A673 (cell line): ENCODE measurements at regions not wholly inside any gene's neighbourhood (a gene's known extent, or its start where the extent isn't known, plus 50 kb on each side); places are given as distances from the start of the nearest gene placed in this dataset.

ENCODE experiments used
- BruUV-seq: library from RNA; stranded (reverse); fragments of 400-500 nt; replicated peaks from 2 replicates; lab custom pipeline; 2021; lab: Mats Ljungman, UMichigan
- CTCF ChIA-PET: fragments of 300-600 bp; sonication (Branson Sonifier 250); formaldehyde crosslinking; loops from one replicate; lab custom pipeline; 2022; ENCODE audit warnings: antibody characterized with exemption; lab: Charles Lee
- POLR2A ChIA-PET: fragments of 300-600 bp; sonication (Branson Sonifier 250); formaldehyde crosslinking; loops from one replicate; lab custom pipeline; 2022; ENCODE audit warnings: antibody characterized with exemption; ENCODE audit not compliant: low non-redundant PET; lab: Charles Lee
- DNase-seq: peaks from one replicate; pipeline ENCODE4 v3.0.0-alpha.2; 2015; ENCODE audit warnings: low spot score
- H3K27ac ChIP-seq: fragments of 200-600 bp; sonication (generic); 2 replicates; pipeline ENCODE4 v1.5.1; 2016; ENCODE audit warnings: mixed run types, low read depth, mild to moderate bottlenecking, mixed read lengths, antibody characterized with exemption, low read length; ENCODE audit not compliant: poor library complexity, severe bottlenecking
- H3K27me3 ChIP-seq: fragments of 200-600 bp; sonication (generic); replicated peaks from 2 replicates; pipeline ENCODE4 v1.6.1; 2017; ENCODE audit warnings: mixed run types, low read depth, mild to moderate bottlenecking, mixed read lengths, antibody characterized with exemption, low read length; ENCODE audit not compliant: insufficient read depth, poor library complexity
- H3K36me3 ChIP-seq: fragments of 200-600 bp; sonication (generic); 2 replicates; pipeline ENCODE4 v1.6.1; 2016; ENCODE audit warnings: mixed run types, mild to moderate bottlenecking, mixed read lengths, antibody characterized with exemption, low read length; ENCODE audit not compliant: insufficient read depth, poor library complexity, severe bottlenecking
- H3K4me1 ChIP-seq: fragments of 200-600 bp; sonication (generic); 2 replicates; pipeline ENCODE4 v1.6.1; 2017; ENCODE audit warnings: mixed run types, mild to moderate bottlenecking, mixed read lengths, antibody characterized with exemption, low read length; ENCODE audit not compliant: insufficient read depth, poor library complexity, severe bottlenecking
- H3K4me3 ChIP-seq: fragments of 200-600 bp; sonication (generic); 2 replicates; pipeline ENCODE4 v1.5.1; 2016; ENCODE audit warnings: low read depth, mixed run types, mild to moderate bottlenecking, mixed read lengths, low read length; ENCODE audit not compliant: poor library complexity, severe bottlenecking
- H3K9me3 ChIP-seq: fragments of 200-600 bp; sonication (generic); 2 replicates; pipeline ENCODE4 v1.6.1; 2016; ENCODE audit warnings: mixed run types, low read depth, mild to moderate bottlenecking, mixed read lengths, antibody characterized with exemption, low read length; ENCODE audit not compliant: poor library complexity, severe bottlenecking
- CTCF ChIP-seq: fragments of 300-800, 200-600 bp; sonication (generic); conservative IDR thresholded peaks from 2 replicates; pipeline ENCODE4 v1.5.1; 2017; ENCODE audit warnings: low read depth, mild to moderate bottlenecking, antibody characterized with exemption, low read length, moderate library complexity, mixed read lengths
- EZH2 ChIP-seq: fragments of 200-600 bp; sonication (generic); IDR thresholded peaks from 2 replicates; pipeline ENCODE4 v1.6.1; 2017; ENCODE audit warnings: borderline replicate concordance, low read depth, mild to moderate bottlenecking, mixed read lengths, antibody characterized with exemption, low read length; ENCODE audit not compliant: poor library complexity, severe bottlenecking
- intact Hi-C: fragments of 100-400 bp; cut with micrococcal nuclease; formaldehyde crosslinking; loops from one replicate; pipeline ENCODE4 v1.10.0; 2022; ENCODE audit not compliant: unreplicated experiment

- DNase-seq, result no peak
- Histone ChIP-seq H3K9me3 (no peaks in the 10 kb centered on the region), H3K36me3 (no peaks in the 10 kb centered on the region), H3K27ac (no peak overlapping the region), H3K27me3 (no peaks in the 10 kb centered on the region), H3K4me1 (no peaks in the 10 kb centered on the region), H3K4me3 (no peak overlapping the region)
- no TSS peak for BruUV-seq
- no peak for TF ChIP-seq EZH2
- no peak for TF ChIP-seq CTCF
- intact Hi-C loops, result no loop called here
- ChIA-PET POLR2A (no interaction called here), CTCF (no interaction called here)
These were observed 201.0 kb downstream of the OSTF1 start for GRCh38 chr9:75289332-75289731.

DNA sequence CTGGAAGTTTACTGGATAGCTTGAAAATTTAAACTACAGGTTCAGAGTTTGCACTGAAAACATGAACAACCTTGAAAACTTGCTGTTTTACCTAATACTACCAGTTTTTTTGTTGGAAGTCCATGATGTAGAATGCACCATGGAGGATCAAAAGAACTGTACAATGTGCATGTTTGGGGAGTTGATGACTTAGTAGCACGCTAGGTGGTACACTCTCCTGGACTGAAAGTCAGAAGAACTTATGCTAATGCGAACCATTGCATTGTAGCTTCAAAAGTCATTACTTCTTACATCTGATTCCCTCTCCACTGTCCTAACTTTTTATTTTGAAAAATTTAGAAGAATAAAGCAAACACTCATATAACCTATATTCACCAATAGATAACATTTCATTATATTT is 211.0 kb downstream of the OSTF1 start:
- Histone ChIP-seq H3K4me3 (no peak overlapping the region), H3K27ac (no peak overlapping the region), H3K9me3 (no peaks in the 10 kb centered on the region), H3K36me3 (no peaks in the 10 kb centered on the region), H3K4me1 (no peaks in the 10 kb centered on the region), H3K27me3 (no peaks in the 10 kb centered on the region)
- ChIA-PET CTCF (no interaction called here), POLR2A (no interaction called here)
- no TSS peak for BruUV-seq
- TF ChIP-seq CTCF (0 out of 2 replicates have a peak, but pooled peaks have one; percentile 14), EZH2 (no peak)
- no peak for DNase-seq
- intact Hi-C loops, result no loop called here

- no peak overlapping the region for H3K4me3 ChIP-seq
- no peaks in the 10 kb centered on the region for H3K27me3 ChIP-seq
- peaks cover 3% of the 10 kb centered on the region for H3K9me3 ChIP-seq
- intact Hi-C loops, result loop anchor here (5.0 to 10.0 kb wide), 2 partner anchors 151 to 524 kb away; no protein-coding TSS in a partner anchor
- no peak overlapping the region for H3K27ac ChIP-seq
- TF ChIP-seq EZH2 (no peak), CTCF (peak; percentile 41; the same call in 1 of the 2 replicates)
- no peaks in the 10 kb centered on the region for H3K36me3 ChIP-seq
- BruUV-seq, result no TSS peak
- DNase-seq, result no peak
- H3K4me1 ChIP-seq, result no peaks in the 10 kb centered on the region
- ChIA-PET POLR2A (no interaction called here), CTCF (no interaction called here)
These were observed 245.3 kb downstream of the OSTF1 start for GRCh38 chr9:75333624-75334023.
